HepG2 (cell line): ENCODE measurements at regions not wholly inside any gene's neighbourhood (a gene's known extent, or its start where the extent isn't known, plus 50 kb on each side); places are given as distances from the start of the nearest gene placed in this dataset.

ENCODE experiments used
- ATAC-seq: fragments of 200-7000 bp; cut with Tn5 transposase; 3 replicates; pipeline ENCODE4 v1.9.1; 2020; ENCODE audit warnings: mild to moderate bottlenecking, moderate library complexity
- BruUV-seq: library from RNA; stranded (reverse); fragments of 400-500 nt; replicated peaks from 2 replicates; lab custom pipeline; 2021; lab: Mats Ljungman, UMichigan
- CTCF ChIA-PET: fragments of 300-600 bp; formaldehyde crosslinking; extraction: SDS; loops from one replicate; lab custom pipeline; 2021; ENCODE audit warnings: low total read pairs, inconsistent platforms, low intra/inter-chr PET ratio; lab: Yijun Ruan, JAX
- POLR2A ChIA-PET: fragments of 350-600 bp; sonication (Branson Sonifier 250); formaldehyde crosslinking; loops from one replicate; lab custom pipeline; 2020; ENCODE audit warnings: antibody characterized with exemption, inconsistent platforms; lab: Yijun Ruan, JAX
- DNase-seq: peaks from one replicate; pipeline ENCODE4 v3.0.0-alpha.2; 2015; ENCODE audit warnings: low spot score
- FAIRE-seq: peaks from 3 replicates; lab custom pipeline; 2011; peaks lifted over from hg19 to GRCh38; lab: Jason Lieb, UNC
- H2AFZ ChIP-seq: one replicate; pipeline ENCODE4 v1.6.1; 2011; ENCODE audit warnings: low read length, inconsistent platforms
- H3K27ac ChIP-seq: fragments of 300-600 bp; 3 replicates; pipeline ENCODE4 v1.8.0; 2011; ENCODE audit warnings: mixed run types, mild to moderate bottlenecking, mixed read lengths, low read length, inconsistent platforms; ENCODE audit not compliant: insufficient read depth; ENCODE audit errors: extremely low read length
- H3K27me3 ChIP-seq, 2 experiments: fragments of 200-600 bp in 1 of 2; 2 replicates in 1 of 2; 3 replicates in 1 of 2; pipeline versions ENCODE4 v1.6.0 to v1.8.0; 2011; ENCODE audit warnings: low read length in 2 of 2, mild to moderate bottlenecking in 2 of 2, moderate library complexity in 2 of 2, inconsistent platforms in 1 of 2; ENCODE audit not compliant: insufficient read depth in 2 of 2, control insufficient read depth in 1 of 2
- H3K36me3 ChIP-seq, 2 experiments: fragments of 200-600 bp in 1 of 2; replicated peaks in 1 of 2; 2 replicates in 1 of 2; 3 replicates in 1 of 2; pipeline versions ENCODE4 v1.5.1 to v1.8.0; 2011; ENCODE audit warnings: low read length in 2 of 2, inconsistent platforms in 1 of 2; ENCODE audit not compliant: insufficient read depth in 2 of 2, control insufficient read depth in 1 of 2
- H3K4me1 ChIP-seq: 2 replicates; pipeline ENCODE4 v1.5.1; 2012; ENCODE audit warnings: low read length, inconsistent platforms; ENCODE audit not compliant: insufficient read depth
- H3K4me2 ChIP-seq: 2 replicates; pipeline ENCODE4 v1.6.0; 2011; ENCODE audit warnings: low read depth, low read length, inconsistent platforms
- H3K4me3 ChIP-seq, 3 experiments: fragments of 200-600 bp in 1 of 3; sonication (generic), shearing (Covaris generic) in 1 of 3; replicated peaks in 1 of 3; 2 replicates each; pipeline ENCODE4 v1.5.1; 2011 to 2016; ENCODE audit warnings: low read length in 3 of 3, inconsistent platforms in 2 of 3, low read depth in 2 of 3, mild to moderate bottlenecking in 2 of 3, control low read depth in 1 of 3, mixed read lengths in 1 of 3; ENCODE audit not compliant: insufficient read depth in 1 of 3
- H3K79me2 ChIP-seq: one replicate; pipeline ENCODE4 v1.6.1; 2011; ENCODE audit warnings: low read length, inconsistent platforms; ENCODE audit not compliant: insufficient read depth
- H3K9ac ChIP-seq: 2 replicates; pipeline ENCODE4 v1.6.0; 2011; ENCODE audit warnings: mild to moderate bottlenecking, low read depth, low read length, inconsistent platforms; ENCODE audit not compliant: insufficient read depth
- H3K9me3 ChIP-seq: 2 replicates; pipeline ENCODE4 v1.5.1; 2012; ENCODE audit warnings: mild to moderate bottlenecking, low read length
- H4K20me1 ChIP-seq: 2 replicates; pipeline ENCODE4 v1.6.0; 2011; ENCODE audit warnings: inconsistent platforms, mild to moderate bottlenecking, low read length, moderate library complexity; ENCODE audit not compliant: insufficient read depth
- HMG20A ChIP-seq: IDR thresholded peaks from 2 replicates; pipeline ENCODE4 v1.6.1; 2016; ENCODE audit warnings: borderline replicate concordance
- JARID2 ChIP-seq: sonication (generic); formaldehyde crosslinking; IDR thresholded peaks from 2 replicates; pipeline ENCODE4 v1.8.1; 2023; ENCODE audit warnings: missing genetic modification reagents, inconsistent platforms; ENCODE audit not compliant: insufficient replicate concordance
- KAT7 ChIP-seq: IDR thresholded peaks from 2 replicates; pipeline ENCODE4 v1.6.1; 2018; ENCODE audit warnings: borderline replicate concordance, missing compliant biosample characterization
- MATR3 ChIP-seq: sonication (generic); formaldehyde crosslinking; IDR thresholded peaks from 2 replicates; pipeline ENCODE4 v1.4.0; 2020; ENCODE audit warnings: missing genetic modification reagents
- MBD4 ChIP-seq: IDR thresholded peaks from 2 replicates; pipeline ENCODE4 v1.6.1; 2012; ENCODE audit warnings: low read length, inconsistent platforms, borderline replicate concordance
- MIXL1 ChIP-seq: IDR thresholded peaks from 2 replicates; pipeline ENCODE4 v1.6.1; 2016
- MNT ChIP-seq: fragments of 450-650 bp; IDR thresholded peaks from 2 replicates; pipeline ENCODE4 v1.6.1; 2016
- NFIB ChIP-seq: sonication (generic); formaldehyde crosslinking; IDR thresholded peaks from 2 replicates; pipeline ENCODE4 v1.9.0; 2021; ENCODE audit warnings: missing genetic modification reagents, mild to moderate bottlenecking, borderline replicate concordance
- NR2F6 ChIP-seq, 2 experiments: IDR thresholded peaks; 2 replicates each; pipeline ENCODE4 v1.6.1; 2016; ENCODE audit warnings: antibody characterized with exemption in 1 of 2, mild to moderate bottlenecking in 1 of 2
- TARDBP ChIP-seq: sonication (generic); formaldehyde crosslinking; IDR thresholded peaks from 2 replicates; pipeline ENCODE4 v1.8.0; 2022; ENCODE audit warnings: mild to moderate bottlenecking, missing genetic modification reagents
- ZBTB43 ChIP-seq: sonication (generic); formaldehyde crosslinking; conservative IDR thresholded peaks from 2 replicates; pipeline ENCODE4 v1.4.0; 2020; ENCODE audit warnings: missing genetic modification reagents
- ZBTB7A ChIP-seq: sonication (generic); formaldehyde crosslinking; IDR thresholded peaks from 2 replicates; pipeline ENCODE4 v1.8.0; 2022; ENCODE audit warnings: mild to moderate bottlenecking, missing genetic modification reagents
- ZMYM3 ChIP-seq: sonication (generic); formaldehyde crosslinking; IDR thresholded peaks from 2 replicates; pipeline ENCODE4 v1.5.1; 2020; ENCODE audit warnings: mild to moderate bottlenecking, missing genetic modification reagents
- ZNF562 ChIP-seq: sonication (generic); formaldehyde crosslinking; IDR thresholded peaks from 2 replicates; pipeline ENCODE4 v1.8.0; 2022; ENCODE audit warnings: missing genetic modification reagents, borderline replicate concordance
- WGBS: methylation state at CpG from one replicate; pipeline ENCODE4 v1.1.6; 2017; ENCODE audit warnings: low lambda C conversion rate; 5-methylcytosine and 5-hydroxymethylcytosine counted together
- in situ Hi-C: cut with HindIII; loops from 2 replicates; pipeline ENCODE4 v1.10.0; 2017; ENCODE audit warnings: low pct_unique_long_range_greater_than_20kb; ENCODE audit not compliant: extremely low pct_ligation_motif_present
- intact Hi-C: fragments of 100-400 bp; cut with micrococcal nuclease; formaldehyde crosslinking; loops from one replicate; pipeline ENCODE4 v1.10.0; 2022; ENCODE audit not compliant: unreplicated experiment

GRCh38 chr4:110854021-110854678 is 231.3 kb upstream of the PITX2 start:
- DNase-seq = no peak
- Histone ChIP-seq H3K27ac (no peak overlapping the region), H3K9me3 (no peaks in the 10 kb centered on the region), H4K20me1 (no peaks in the 10 kb centered on the region), H3K9ac (no peak overlapping the region), H3K79me2 (no peaks in the 10 kb centered on the region), H3K4me2 (no peak overlapping the region), H3K27me3 (no peaks in the 10 kb centered on the region; a peak in 1 of 5 replicates), H3K36me3 (no peaks in the 10 kb centered on the region), H2AFZ (no peak overlapping the region), H3K4me3 (no peak overlapping the region), H3K4me1 (no peaks in the 10 kb centered on the region)
- 2% methylated on average over 6 of the region's 6 CpGs for WGBS
- POLR2A ChIA-PET = no interaction called here
- CTCF ChIA-PET = no interaction called here
- in situ Hi-C loops (no loop called here), intact Hi-C loops (no loop called here)
- ATAC-seq = no peak
- BruUV-seq = no TSS peak
- FAIRE-seq = no peak
- no peak for TF ChIP-seq ZMYM3 (CRISPR knock-in tag)
- TF ChIP-seq NFIB (CRISPR knock-in tag) = no peak
- TF ChIP-seq MBD4 = no peak
- no peak for TF ChIP-seq MATR3
- TF ChIP-seq NR2F6 (IDR thresholded peaks at IDR 0.05) = no peak
- TF ChIP-seq NR2F6 (CRISPR knock-in tag; IDR thresholded peaks at IDR 0.05) = no peak
- TF ChIP-seq KAT7 (CRISPR knock-in tag) = no peak
- TF ChIP-seq ZNF562 (CRISPR knock-in tag) = no peak
- TF ChIP-seq JARID2 (CRISPR knock-in tag) = no peak
- TF ChIP-seq, all 625 proteins: peak for 0

- WGBS = 1% methylated on average over 6 of the region's 6 CpGs
- H2AFZ ChIP-seq = no peak overlapping the region
- no peak overlapping the region for H3K9ac ChIP-seq
- no peak overlapping the region for H3K27ac ChIP-seq
- FAIRE-seq (no peak), ATAC-seq (no peak), DNase-seq (no peak)
- H3K4me1 ChIP-seq = no peaks in the 10 kb centered on the region
- no peaks in the 10 kb centered on the region for H4K20me1 ChIP-seq
- no peaks in the 10 kb centered on the region for H3K9me3 ChIP-seq
- BruUV-seq = no TSS peak
- no peak for TF ChIP-seq ZBTB7A (CRISPR knock-in tag)
- TF ChIP-seq MIXL1 (CRISPR knock-in tag) = no peak
- no peak for TF ChIP-seq ZBTB43 (CRISPR knock-in tag)
- TF ChIP-seq TARDBP = no peak
- TF ChIP-seq MNT = no peak
- no peak for TF ChIP-seq HMG20A (CRISPR knock-in tag)
- no peaks in the 10 kb centered on the region for H3K36me3 ChIP-seq
- in situ Hi-C loops (no loop called here), intact Hi-C loops (no loop called here)
- H3K79me2 ChIP-seq = no peaks in the 10 kb centered on the region
- no peaks in the 10 kb centered on the region for H3K27me3 ChIP-seq
- POLR2A ChIA-PET = no interaction called here
- no peak overlapping the region for H3K4me2 ChIP-seq
- CTCF ChIA-PET = no interaction called here
- H3K4me3 ChIP-seq = no peak overlapping the region
Observed at GRCh38 chr4:110860125-110860524, 237.2 kb upstream of the PITX2 start.
